ENCODE measurements at regions not wholly inside any gene's neighbourhood (a gene's known extent, or its start where the extent isn't known, plus 50 kb on each side); places are given as distances from the start of the nearest gene placed in this dataset.

- H3K4me3 ChIP-seq (replicated peaks in 1 of 2; ENCODE audit: low read depth in 1 of 2, low read length in 2 of 2): no peak overlapping the region
- ChIA-PET POLR2A (no interaction called here), RAD21 (ENCODE audit: low non-redundant PET in 1 of 2, low total read pairs in 2 of 2, uncharacterized antibody in 2 of 2, unreplicated experiment in 2 of 2) (no interaction called here), CTCF (no interaction called here)
- no peaks in the 10 kb centered on the region for H3K9me3 ChIP-seq (ENCODE audit: control insufficient read depth in 1 of 2, insufficient read depth in 1 of 2, low read depth in 1 of 2, low read length in 2 of 2)
- peaks cover 32% of the 10 kb centered on the region for H3K27me3 ChIP-seq (ENCODE audit: insufficient read depth, low read length)
- TF ChIP-seq EGR1 (IDR thresholded peaks at IDR 0.05; ENCODE audit: low read depth): no peak
- no peak for TF ChIP-seq YY1 (IDR thresholded peaks at IDR 0.05; ENCODE audit: extremely low read depth, insufficient replicate concordance, low read depth, low read length)
- no peak for TF ChIP-seq MAX (IDR thresholded peaks at IDR 0.05)
- no peak for TF ChIP-seq ZNF274 (IDR thresholded peaks at IDR 0.05; ENCODE audit: low read depth, low read length)
- TF ChIP-seq EZH2phosphoT487 (IDR thresholded peaks at IDR 0.05; ENCODE audit: borderline replicate concordance): no peak
- no peak for TF ChIP-seq POLR2A (IDR thresholded peaks at IDR 0.05; ENCODE audit: borderline replicate concordance, extremely low read depth, insufficient read depth, insufficient read length)
- TF ChIP-seq ZBTB33 (IDR thresholded peaks at IDR 0.05; ENCODE audit: extremely low read depth, insufficient replicate concordance, low read length): no peak
- no peak for TF ChIP-seq CBX3 (IDR thresholded peaks at IDR 0.05; ENCODE audit: low read depth)
- no peak for TF ChIP-seq EZH2 (IDR thresholded peaks at IDR 0.05)
- no peak for TF ChIP-seq RAD21 (IDR thresholded peaks at IDR 0.05; ENCODE audit: low read depth)
- no peak for TF ChIP-seq ZFX (IDR thresholded peaks at IDR 0.05)
- no peak for TF ChIP-seq SP1 (IDR thresholded peaks at IDR 0.05; ENCODE audit: low read depth)
- no peak for TF ChIP-seq POLR2AphosphoS5 (IDR thresholded peaks at IDR 0.05; ENCODE audit: low read depth, low read length)
- TF ChIP-seq CEBPB (IDR thresholded peaks at IDR 0.05; ENCODE audit: low read depth): no peak
- no peak for TF ChIP-seq SRF (IDR thresholded peaks at IDR 0.05; ENCODE audit: low read depth)
- no peak for TF ChIP-seq FOSL1 (IDR thresholded peaks at IDR 0.05; ENCODE audit: low read depth)
- TF ChIP-seq TCF7L2 (IDR thresholded peaks at IDR 0.05; ENCODE audit: borderline replicate concordance, extremely low read depth, insufficient read depth, insufficient read length): no peak
- no peak for TF ChIP-seq REST (IDR thresholded peaks at IDR 0.05; ENCODE audit: low read depth)
- no peak for TF ChIP-seq SIN3A (IDR thresholded peaks at IDR 0.05; ENCODE audit: low read depth)
- no peaks in the 10 kb centered on the region for H3K36me3 ChIP-seq (ENCODE audit: control insufficient read depth in 1 of 2, insufficient read depth in 2 of 2, low read length in 2 of 2)
- no peak overlapping the region for H3K9ac ChIP-seq (ENCODE audit: low read length)
- H3K4me1 ChIP-seq (ENCODE audit: control insufficient read depth in 1 of 2, insufficient read depth in 2 of 2, low read length in 2 of 2): no peaks in the 10 kb centered on the region
- H3K79me2 ChIP-seq (ENCODE audit: insufficient read depth, low read length): no peaks in the 10 kb centered on the region
- H3K4me2 ChIP-seq (ENCODE audit: low read length): no peak overlapping the region
- H2AFZ ChIP-seq (ENCODE audit: low read depth, low read length, poor library complexity, severe bottlenecking): no peak overlapping the region
- H4K20me1 ChIP-seq (ENCODE audit: insufficient read depth): no peaks in the 10 kb centered on the region
- no peaks in the 10 kb centered on the region for H3K9me2 ChIP-seq (ENCODE audit: insufficient read depth)
- no peak for ATAC-seq
- H3K27ac ChIP-seq (ENCODE audit: low read depth, low read length): no peak overlapping the region
- no peak for DNase-seq (ENCODE audit: low read depth, low spot score)
- BruUV-seq (replicated peaks): no TSS peak
- intact Hi-C loops (cut with micrococcal nuclease): no loop called here
Observed at GRCh38 chr13:42684226-42684625, 97.2 kb upstream of the FAM216B start.
